Common myeloid progenitor, CD34-positive (primary cell): ENCODE measurements at regions not wholly inside any gene's neighbourhood (a gene's known extent, or its start where the extent isn't known, plus 50 kb on each side); places are given as distances from the start of the nearest gene placed in this dataset.

ENCODE experiments used
- CTCF ChIA-PET: fragments of 350-600 bp; sonication (Branson Sonifier 250); formaldehyde crosslinking; loops from one replicate; lab custom pipeline; 2021; ENCODE audit warnings: antibody characterized with exemption; lab: Charles Lee
- POLR2A ChIA-PET: fragments of 350-600 bp; sonication (Branson Sonifier 250); formaldehyde crosslinking; loops from one replicate; lab custom pipeline; 2021; ENCODE audit warnings: antibody characterized with exemption; lab: Charles Lee
- DNase-seq, 3 donors: peaks; one replicate each; pipeline versions ENCODE4 v3.0.0 to v3.0.0-alpha.2; 2013
- H3K27ac ChIP-seq, 2 experiments: 1 replicate in 1 of 2; 2 replicates in 1 of 2; pipeline ENCODE4 v1.7.0; 2013; ENCODE audit warnings: inconsistent platforms in 2 of 2, low read length in 2 of 2, mild to moderate bottlenecking in 2 of 2, low read depth in 1 of 2, moderate library complexity in 1 of 2; ENCODE audit not compliant: severe bottlenecking in 2 of 2, insufficient read depth in 1 of 2, poor library complexity in 1 of 2
- H3K27me3 ChIP-seq, 5 experiments: replicated peaks in 2 of 5; 1 replicate in 3 of 5; 2 replicates in 2 of 5; pipeline versions ENCODE4 v1.6.1 to v1.7.0; 2013; ENCODE audit warnings: low read length in 4 of 5, mild to moderate bottlenecking in 2 of 5, moderate library complexity in 2 of 5, inconsistent platforms in 1 of 5; ENCODE audit not compliant: insufficient read depth in 5 of 5, control insufficient read depth in 4 of 5
- H3K36me3 ChIP-seq, 4 experiments: 1 replicate in 2 of 4; 2 replicates in 2 of 4; pipeline versions ENCODE4 v1.6.1 to v1.7.0; 2013; ENCODE audit warnings: low read length in 3 of 4, control low read depth in 1 of 4, mild to moderate bottlenecking in 1 of 4; ENCODE audit not compliant: control insufficient read depth in 4 of 4, insufficient read depth in 4 of 4
- H3K4me1 ChIP-seq, 4 experiments: 1 replicate in 3 of 4; 2 replicates in 1 of 4; pipeline versions ENCODE4 v1.6.1 to v1.7.1; 2013; ENCODE audit warnings: low read length in 3 of 4, mild to moderate bottlenecking in 3 of 4, control low read depth in 1 of 4, inconsistent platforms in 1 of 4, moderate library complexity in 1 of 4; ENCODE audit not compliant: control insufficient read depth in 4 of 4, insufficient read depth in 4 of 4; ENCODE audit errors: control extremely low read depth in 1 of 4
- H3K4me3 ChIP-seq, 7 experiments: 1 replicate in 4 of 7; 2 replicates in 3 of 7; pipeline versions ENCODE4 v1.5.1 to v1.7.0; 2013; ENCODE audit warnings: mild to moderate bottlenecking in 7 of 7, low read length in 6 of 7, moderate library complexity in 6 of 7, inconsistent platforms in 2 of 7, low read depth in 2 of 7, control low read depth in 1 of 7; ENCODE audit not compliant: insufficient read depth in 4 of 7, control insufficient read depth in 1 of 7; ENCODE audit errors: extremely low read depth in 1 of 7
- H3K9me3 ChIP-seq, 5 experiments: 1 replicate in 4 of 5; 2 replicates in 1 of 5; pipeline versions ENCODE4 v1.6.1 to v1.7.1; 2013; ENCODE audit warnings: low read length in 4 of 5, mild to moderate bottlenecking in 2 of 5, inconsistent platforms in 1 of 5, low read depth in 1 of 5, moderate library complexity in 1 of 5; ENCODE audit not compliant: control insufficient read depth in 4 of 5, insufficient read depth in 2 of 5; ENCODE audit errors: control extremely low read depth in 1 of 5
- WGBS: methylation state at CpG from one replicate; pipeline ENCODE4 v1.1.5; 2013; ENCODE audit not compliant: insufficient coverage; 5-methylcytosine and 5-hydroxymethylcytosine counted together

- no peak overlapping the region for H3K4me3 ChIP-seq
- no peak overlapping the region for H3K27ac ChIP-seq
- CTCF ChIA-PET: no interaction called here
- H3K27me3 ChIP-seq: no peaks in the 10 kb centered on the region
- H3K9me3 ChIP-seq: no peaks in the 10 kb centered on the region
- H3K4me1 ChIP-seq: no peaks in the 10 kb centered on the region
- no peaks in the 10 kb centered on the region for H3K36me3 ChIP-seq
- no CpG with 5 or more reads among the region's 1 CpG for WGBS
- DNase-seq: no peak
- POLR2A ChIA-PET: no interaction called here
Observed at GRCh38 chr2:67070826-67071225, 326.3 kb upstream of the ETAA1 start.

GRCh38 chr2:67075056-67075455 lies 322.1 kb upstream of the ETAA1 start:
- Histone ChIP-seq H3K9me3 (peaks cover 0 to 3% (median 0%) of the 10 kb centered on the region in 5 experiments), H3K27me3 (no peaks in the 10 kb centered on the region), H3K4me3 (no peak overlapping the region), H3K36me3 (no peaks in the 10 kb centered on the region), H3K4me1 (no peaks in the 10 kb centered on the region), H3K27ac (no peak overlapping the region)
- 100% methylated on average over 2 of the region's 7 CpGs for WGBS
- CTCF ChIA-PET: interaction anchor here (0.9 kb wide), 1 partner anchor 12 kb away, joined by 3 read pairs; no protein-coding TSS in a partner anchor
- DNase-seq: no peak
- POLR2A ChIA-PET: no interaction called here

GRCh38 chr2:67075530-67076238 lies 321.4 kb upstream of the ETAA1 start:
- peak in 1 of 3 donors; percentile 26 for DNase-seq
- 67% methylated on average over 1 of the region's 3 CpGs for WGBS
- H3K36me3 ChIP-seq: no peaks in the 10 kb centered on the region
- ChIA-PET POLR2A (no interaction called here), CTCF (no interaction called here)
- H3K4me3 ChIP-seq: no peak overlapping the region
- no peaks in the 10 kb centered on the region for H3K4me1 ChIP-seq
- no peak overlapping the region for H3K27ac ChIP-seq
- H3K27me3 ChIP-seq: no peaks in the 10 kb centered on the region
- H3K9me3 ChIP-seq: peaks cover 0 to 8% (median 0%) of the 10 kb centered on the region in 5 experiments

- no peaks in the 10 kb centered on the region for H3K36me3 ChIP-seq
- WGBS: 86% methylated on average over 1 of the region's 1 CpG
- H3K27ac ChIP-seq: no peak overlapping the region
- CTCF ChIA-PET: interaction anchor here (1.1 kb wide), 1 partner anchor 11 kb away, joined by 3 read pairs; no protein-coding TSS in a partner anchor
- DNase-seq: no peak
- H3K27me3 ChIP-seq: no peaks in the 10 kb centered on the region
- no peaks in the 10 kb centered on the region for H3K4me1 ChIP-seq
- peaks cover 0 to 8% (median 0%) of the 10 kb centered on the region in 5 experiments for H3K9me3 ChIP-seq
- H3K4me3 ChIP-seq: no peak overlapping the region
- POLR2A ChIA-PET: no interaction called here
Observed at GRCh38 chr2:67076239-67076624, 320.9 kb upstream of the ETAA1 start.

- ChIA-PET POLR2A (no interaction called here), CTCF (no interaction called here)
- Histone ChIP-seq H3K4me1 (no peaks in the 10 kb centered on the region), H3K9me3 (peaks cover 0 to 8% (median 0%) of the 10 kb centered on the region in 5 experiments), H3K36me3 (no peaks in the 10 kb centered on the region), H3K4me3 (no peak overlapping the region), H3K27ac (no peak overlapping the region), H3K27me3 (no peaks in the 10 kb centered on the region)
- no peak for DNase-seq
- no CpG with 5 or more reads among the region's 3 CpGs for WGBS
Observed at GRCh38 chr2:67079729-67080128, 317.4 kb upstream of the ETAA1 start.

GRCh38 chr2:67082813-67083212 lies 314.3 kb upstream of the ETAA1 start:
- H3K36me3 ChIP-seq: no peaks in the 10 kb centered on the region
- no peaks in the 10 kb centered on the region for H3K4me1 ChIP-seq
- H3K9me3 ChIP-seq: peaks cover 0 to 8% (median 0%) of the 10 kb centered on the region in 5 experiments
- H3K27me3 ChIP-seq: no peaks in the 10 kb centered on the region
- no peak for DNase-seq
- no peak overlapping the region for H3K4me3 ChIP-seq
- no peak overlapping the region for H3K27ac ChIP-seq
- ChIA-PET CTCF (no interaction called here), POLR2A (no interaction called here)

- Histone ChIP-seq H3K4me3 (no peak overlapping the region), H3K27ac (no peak overlapping the region), H3K36me3 (no peaks in the 10 kb centered on the region), H3K9me3 (peaks cover 0 to 8% (median 0%) of the 10 kb centered on the region in 5 experiments), H3K27me3 (no peaks in the 10 kb centered on the region), H3K4me1 (no peaks in the 10 kb centered on the region)
- WGBS: 95% methylated on average over 2 of the region's 2 CpGs
- CTCF ChIA-PET: no interaction called here
- DNase-seq: no peak
- POLR2A ChIA-PET: no interaction called here
Observed at GRCh38 chr2:67083951-67084350, 313.2 kb upstream of the ETAA1 start.
